OCI-LY3 (cell line): ENCODE measurements at regions not wholly inside any gene's neighbourhood (a gene's known extent, or its start where the extent isn't known, plus 50 kb on each side); places are given as distances from the start of the nearest gene placed in this dataset.

Experiments
- EZH2phosphoT487 ChIP-seq: fragments of 200-600 bp; shearing (Covaris generic); IDR thresholded peaks from 2 replicates; pipeline ENCODE4 v1.6.1; 2018; ENCODE audit warnings: antibody characterized with exemption, mixed run types, low read depth
- TF ChIP-seq, protein P1 (sequence below): fragments of 200-600, 300-600 bp; sonication (generic); IDR thresholded peaks from 2 replicates; pipeline ENCODE4 v1.5.1; 2014; ENCODE audit warnings: antibody characterized with exemption, low read length, low read depth

DNA sequence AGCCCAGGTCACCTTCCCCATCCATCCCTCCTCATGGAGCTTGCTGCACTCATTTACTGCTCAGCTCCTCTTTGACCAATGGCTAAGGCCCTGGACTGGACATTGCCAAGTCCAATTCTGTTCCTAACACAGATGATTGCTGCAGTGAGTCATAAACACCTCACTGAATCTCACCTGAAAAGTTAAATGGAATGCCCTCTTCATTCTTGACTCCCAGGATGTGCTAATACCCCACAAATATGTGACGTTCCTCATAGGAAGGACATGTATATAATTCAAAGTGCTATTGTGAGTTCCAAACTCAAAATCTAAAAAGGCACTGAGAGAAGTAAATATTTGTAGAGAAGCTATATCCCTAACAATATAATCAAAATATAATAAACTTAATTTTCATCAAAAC is 73.5 kb upstream of the DLX6 start:
- TF ChIP-seq, protein P1, sequence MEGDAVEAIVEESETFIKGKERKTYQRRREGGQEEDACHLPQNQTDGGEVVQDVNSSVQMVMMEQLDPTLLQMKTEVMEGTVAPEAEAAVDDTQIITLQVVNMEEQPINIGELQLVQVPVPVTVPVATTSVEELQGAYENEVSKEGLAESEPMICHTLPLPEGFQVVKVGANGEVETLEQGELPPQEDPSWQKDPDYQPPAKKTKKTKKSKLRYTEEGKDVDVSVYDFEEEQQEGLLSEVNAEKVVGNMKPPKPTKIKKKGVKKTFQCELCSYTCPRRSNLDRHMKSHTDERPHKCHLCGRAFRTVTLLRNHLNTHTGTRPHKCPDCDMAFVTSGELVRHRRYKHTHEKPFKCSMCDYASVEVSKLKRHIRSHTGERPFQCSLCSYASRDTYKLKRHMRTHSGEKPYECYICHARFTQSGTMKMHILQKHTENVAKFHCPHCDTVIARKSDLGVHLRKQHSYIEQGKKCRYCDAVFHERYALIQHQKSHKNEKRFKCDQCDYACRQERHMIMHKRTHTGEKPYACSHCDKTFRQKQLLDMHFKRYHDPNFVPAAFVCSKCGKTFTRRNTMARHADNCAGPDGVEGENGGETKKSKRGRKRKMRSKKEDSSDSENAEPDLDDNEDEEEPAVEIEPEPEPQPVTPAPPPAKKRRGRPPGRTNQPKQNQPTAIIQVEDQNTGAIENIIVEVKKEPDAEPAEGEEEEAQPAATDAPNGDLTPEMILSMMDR = no peak
- TF ChIP-seq EZH2phosphoT487 = no peak
